Type B pancreatic cell (in vitro differentiated cells): ENCODE measurements at regions not wholly inside any gene's neighbourhood (a gene's known extent, or its start where the extent isn't known, plus 50 kb on each side); places are given as distances from the start of the nearest gene placed in this dataset.
A peak's percentile ranks its signal among the peaks of the same experiment; 100 is the strongest.
"Not testable (repeated sequence)": the region's sequence is repeated elsewhere in the genome, so short reads cannot be mapped to it uniquely, and the experiment has no call there.

Experiments used
- DNase-seq: peaks from one replicate; pipeline ENCODE4 v3.0.0; 2021; ENCODE audit warnings: mixed read lengths; ENCODE audit not compliant: unreplicated experiment; ENCODE audit errors: extremely low spot score
- H3K27ac Mint-ChIP-seq: 2 replicates; pipeline ENCODE4 v1.8.0; 2021; ENCODE audit warnings: mild to moderate bottlenecking, mixed read lengths
- H3K27me3 Mint-ChIP-seq: 2 replicates; pipeline ENCODE4 v1.8.0; 2021; ENCODE audit warnings: mixed read lengths
- H3K36me3 Mint-ChIP-seq: 2 replicates; pipeline ENCODE4 v1.8.0; 2021; ENCODE audit warnings: mixed read lengths
- H3K4me1 Mint-ChIP-seq: one replicate; pipeline ENCODE4 v1.8.0; 2021; ENCODE audit warnings: mixed read lengths; ENCODE audit not compliant: unreplicated experiment
- H3K4me3 Mint-ChIP-seq: 2 replicates; pipeline ENCODE4 v1.8.0; 2021; ENCODE audit warnings: mild to moderate bottlenecking, mixed read lengths
- H3K9me3 Mint-ChIP-seq: 2 replicates; pipeline ENCODE4 v1.8.0; 2021; ENCODE audit warnings: mixed read lengths
- CTCF ChIP-seq: fragments of 200-600 bp; sonication (generic); conservative IDR thresholded peaks from 2 replicates; pipeline ENCODE4 v1.5.0; 2021; ENCODE audit warnings: antibody characterized with exemption, mild to moderate bottlenecking

GRCh38 chr6:81934936-81935335 is 182.5 kb upstream of the TENT5A start:
- Mint-ChIP-seq H3K36me3 (no peaks in the 10 kb centered on the region), H3K4me1 (peaks cover 29% of the 10 kb centered on the region), H3K27ac (peak overlapping the region; percentile 15), H3K4me3 (no peak overlapping the region), H3K27me3 (no peaks in the 10 kb centered on the region), H3K9me3 (peaks cover 4% of the 10 kb centered on the region)
- no peak for DNase-seq
- TF ChIP-seq CTCF = no peak

- no peak for TF ChIP-seq CTCF
- Mint-ChIP-seq H3K4me3 (no peak overlapping the region), H3K4me1 (peaks cover 16% of the 10 kb centered on the region), H3K9me3 (peaks cover 4% of the 10 kb centered on the region), H3K36me3 (no peaks in the 10 kb centered on the region), H3K27me3 (no peaks in the 10 kb centered on the region), H3K27ac (no peak overlapping the region)
- no peak for DNase-seq
These were observed 181.1 kb upstream of the TENT5A start for GRCh38 chr6:81933608-81934051.

- Mint-ChIP-seq H3K27me3 (no peaks in the 10 kb centered on the region), H3K27ac (no peak overlapping the region), H3K9me3 (peaks cover 4% of the 10 kb centered on the region), H3K36me3 (no peaks in the 10 kb centered on the region), H3K4me3 (no peak overlapping the region), H3K4me1 (peaks cover 10% of the 10 kb centered on the region)
- no peak for TF ChIP-seq CTCF
- no peak for DNase-seq
These were observed 180.6 kb upstream of the TENT5A start for GRCh38 chr6:81933089-81933488.

GRCh38 chr6:81932448-81932847 is 180.0 kb upstream of the TENT5A start:
- H3K27me3 Mint-ChIP-seq, DNase-seq, H3K27ac Mint-ChIP-seq, H3K4me3 Mint-ChIP-seq, H3K9me3 Mint-ChIP-seq, H3K4me1 Mint-ChIP-seq, H3K36me3 Mint-ChIP-seq: not testable (repeated sequence)

- H3K4me1 Mint-ChIP-seq = no peaks in the 10 kb centered on the region
- DNase-seq = no peak
- H3K27me3 Mint-ChIP-seq = no peaks in the 10 kb centered on the region
These were observed 177.3 kb upstream of the TENT5A start for GRCh38 chr6:81929828-81930227.

GRCh38 chr6:81925201-81925600 is 172.7 kb upstream of the TENT5A start:
- Mint-ChIP-seq H3K27me3 (no peaks in the 10 kb centered on the region), H3K4me1 (no peaks in the 10 kb centered on the region), H3K36me3 (no peaks in the 10 kb centered on the region), H3K4me3 (no peak overlapping the region), H3K9me3 (no peaks in the 10 kb centered on the region), H3K27ac (no peak overlapping the region)
- no peak for DNase-seq
- no peak for TF ChIP-seq CTCF

More at GRCh38 chr6:81929828-81930227, 177.3 kb upstream of the TENT5A start:
- no peaks in the 10 kb centered on the region for H3K9me3 Mint-ChIP-seq
- no peak for TF ChIP-seq CTCF
- no peaks in the 10 kb centered on the region for H3K36me3 Mint-ChIP-seq
- H3K27ac Mint-ChIP-seq = no peak overlapping the region
- no peak overlapping the region for H3K4me3 Mint-ChIP-seq
